ENCODE measurements at regions not wholly inside any gene's neighbourhood (a gene's known extent, or its start where the extent isn't known, plus 50 kb on each side); places are given as distances from the start of the nearest gene placed in this dataset.

DNA sequence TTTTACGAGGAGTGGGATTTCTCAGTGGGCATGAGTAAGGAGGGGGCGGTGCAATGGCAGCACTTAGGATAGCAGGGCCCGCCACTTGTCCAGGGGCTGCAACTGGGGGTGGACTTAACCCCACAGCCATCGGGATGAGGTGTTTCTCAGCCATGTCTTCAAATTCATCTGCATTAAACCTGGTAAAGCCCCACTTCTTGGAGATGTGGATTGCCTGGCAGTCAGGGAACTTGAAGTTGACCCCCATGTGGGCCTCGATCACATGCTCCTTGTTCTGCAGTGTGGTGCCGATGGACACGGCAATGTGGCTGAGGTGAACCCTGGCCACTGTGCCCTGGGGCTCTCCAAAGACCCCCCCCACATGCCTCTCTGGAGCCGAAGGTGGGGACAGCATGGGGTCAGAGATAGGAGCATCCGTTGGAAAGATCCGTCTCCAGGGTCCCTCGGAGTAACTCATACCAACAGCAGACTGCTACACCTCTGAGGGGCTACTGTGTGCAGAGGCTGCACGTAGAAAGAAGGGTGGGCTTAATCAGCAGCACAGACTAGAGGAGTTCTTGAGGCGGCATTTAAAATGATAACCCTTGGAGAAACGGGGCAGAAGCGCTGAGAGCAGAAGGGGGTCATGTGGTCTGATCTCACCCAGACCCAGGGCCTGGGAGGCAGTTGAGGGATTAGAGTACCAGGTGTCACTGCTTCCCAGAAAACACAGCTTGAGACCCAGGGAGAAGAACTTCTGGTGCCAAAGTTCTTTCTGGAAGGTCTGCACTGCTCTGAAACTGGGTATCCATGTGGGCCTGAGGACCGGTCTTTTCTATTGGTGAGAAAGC lies 141.4 kb downstream of the MTX3 start:
- intact Hi-C loops (cut with micrococcal nuclease), result loop anchor here (5.0 kb wide), 2 partner anchors 237 to 612 kb away; partner anchors contain the start of genes JMY and TENT2
- no peak overlapping the region for H3K4me3 Mint-ChIP-seq
- no peak overlapping the region for H3K27ac Mint-ChIP-seq

More for the DNA sequence above, 141.4 kb downstream of the MTX3 start:
- H3K4me1 Mint-ChIP-seq (ENCODE audit: low read depth), result peaks cover 14% of the 10 kb centered on the region
- no peaks in the 10 kb centered on the region for H3K36me3 Mint-ChIP-seq
- ChIA-PET CTCF (interaction anchor here (1.6 kb wide), 1 partner anchor 8 kb away, joined by 3 read pairs; no protein-coding TSS in a partner anchor), POLR2A (no interaction called here)
- H3K9me3 Mint-ChIP-seq, result no peaks in the 10 kb centered on the region
- peaks cover 15% of the 10 kb centered on the region for H3K27me3 Mint-ChIP-seq
- DNase-seq, result no peak

All from activated CD4-positive, alpha-beta memory T cell treated with anti-CD3 and anti-CD28 coated beads for 36 hours (primary cell).